ENCODE measurements at regions not wholly inside any gene's neighbourhood (a gene's known extent, or its start where the extent isn't known, plus 50 kb on each side); places are given as distances from the start of the nearest gene placed in this dataset.

DNA sequence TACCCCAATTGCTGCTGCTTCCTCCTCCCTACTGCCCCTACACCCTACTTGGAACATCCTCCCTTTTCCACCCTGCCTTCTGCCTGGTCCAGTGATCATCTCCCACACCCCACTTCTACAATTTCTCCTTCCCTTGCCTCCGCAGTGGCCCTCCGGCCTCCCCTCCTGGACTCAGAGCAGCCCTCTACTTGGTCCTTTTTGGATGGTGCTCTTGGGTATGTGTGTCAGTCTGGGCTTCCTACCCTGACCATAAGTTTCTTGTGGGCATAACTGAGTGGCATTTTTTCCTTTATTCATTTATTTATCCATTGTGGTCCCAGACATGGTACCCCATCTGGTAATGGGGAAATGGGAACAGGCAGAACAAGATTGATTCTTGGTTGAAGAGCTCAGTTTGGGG lies 111.4 kb upstream of the NAV2 start:
- Mint-ChIP-seq H3K4me1 (peaks cover 20% of the 10 kb centered on the region), H3K4me3 (no peak overlapping the region), H3K27me3 (ENCODE audit: low read depth) (no peaks in the 10 kb centered on the region), H3K9me3 (peaks cover 10% of the 10 kb centered on the region), H3K27ac (ENCODE audit: unreplicated experiment) (no peak overlapping the region), H3K36me3 (ENCODE audit: low read depth) (no peaks in the 10 kb centered on the region)
- TF ChIP-seq, protein P1, sequence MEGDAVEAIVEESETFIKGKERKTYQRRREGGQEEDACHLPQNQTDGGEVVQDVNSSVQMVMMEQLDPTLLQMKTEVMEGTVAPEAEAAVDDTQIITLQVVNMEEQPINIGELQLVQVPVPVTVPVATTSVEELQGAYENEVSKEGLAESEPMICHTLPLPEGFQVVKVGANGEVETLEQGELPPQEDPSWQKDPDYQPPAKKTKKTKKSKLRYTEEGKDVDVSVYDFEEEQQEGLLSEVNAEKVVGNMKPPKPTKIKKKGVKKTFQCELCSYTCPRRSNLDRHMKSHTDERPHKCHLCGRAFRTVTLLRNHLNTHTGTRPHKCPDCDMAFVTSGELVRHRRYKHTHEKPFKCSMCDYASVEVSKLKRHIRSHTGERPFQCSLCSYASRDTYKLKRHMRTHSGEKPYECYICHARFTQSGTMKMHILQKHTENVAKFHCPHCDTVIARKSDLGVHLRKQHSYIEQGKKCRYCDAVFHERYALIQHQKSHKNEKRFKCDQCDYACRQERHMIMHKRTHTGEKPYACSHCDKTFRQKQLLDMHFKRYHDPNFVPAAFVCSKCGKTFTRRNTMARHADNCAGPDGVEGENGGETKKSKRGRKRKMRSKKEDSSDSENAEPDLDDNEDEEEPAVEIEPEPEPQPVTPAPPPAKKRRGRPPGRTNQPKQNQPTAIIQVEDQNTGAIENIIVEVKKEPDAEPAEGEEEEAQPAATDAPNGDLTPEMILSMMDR (conservative IDR thresholded peaks at IDR 0.05), result no peak
- no peak for DNase-seq (ENCODE audit: low read depth, low spot score)

DNA sequence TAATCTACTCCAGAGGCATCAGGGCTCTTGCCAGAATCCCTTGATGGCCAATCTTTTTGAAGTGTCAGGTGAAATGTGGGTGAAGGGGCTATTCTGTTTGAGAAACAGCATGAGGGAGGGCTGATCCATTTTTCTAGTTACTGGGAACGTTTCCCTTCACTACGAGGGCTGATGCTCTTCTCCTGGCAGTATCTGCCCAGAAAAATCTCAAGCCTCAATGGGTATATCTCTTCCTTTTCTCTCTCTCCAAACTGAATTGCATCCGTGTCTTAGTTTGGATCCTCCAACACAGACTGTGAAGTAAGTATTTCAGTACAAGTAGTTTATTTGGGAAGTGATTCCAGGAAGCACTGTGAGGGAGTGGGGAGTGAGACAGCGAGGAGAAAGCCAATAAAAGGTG lies 113.0 kb upstream of the NAV2 start:
- Mint-ChIP-seq H3K9me3 (peaks cover 7% of the 10 kb centered on the region), H3K4me3 (no peak overlapping the region), H3K27me3 (ENCODE audit: low read depth) (no peaks in the 10 kb centered on the region), H3K4me1 (peaks cover 20% of the 10 kb centered on the region), H3K36me3 (ENCODE audit: low read depth) (no peaks in the 10 kb centered on the region), H3K27ac (ENCODE audit: unreplicated experiment) (no peak overlapping the region)
- TF ChIP-seq, protein P1 (conservative IDR thresholded peaks at IDR 0.05), result no peak
- DNase-seq (ENCODE audit: low read depth, low spot score), result no peak

DNA sequence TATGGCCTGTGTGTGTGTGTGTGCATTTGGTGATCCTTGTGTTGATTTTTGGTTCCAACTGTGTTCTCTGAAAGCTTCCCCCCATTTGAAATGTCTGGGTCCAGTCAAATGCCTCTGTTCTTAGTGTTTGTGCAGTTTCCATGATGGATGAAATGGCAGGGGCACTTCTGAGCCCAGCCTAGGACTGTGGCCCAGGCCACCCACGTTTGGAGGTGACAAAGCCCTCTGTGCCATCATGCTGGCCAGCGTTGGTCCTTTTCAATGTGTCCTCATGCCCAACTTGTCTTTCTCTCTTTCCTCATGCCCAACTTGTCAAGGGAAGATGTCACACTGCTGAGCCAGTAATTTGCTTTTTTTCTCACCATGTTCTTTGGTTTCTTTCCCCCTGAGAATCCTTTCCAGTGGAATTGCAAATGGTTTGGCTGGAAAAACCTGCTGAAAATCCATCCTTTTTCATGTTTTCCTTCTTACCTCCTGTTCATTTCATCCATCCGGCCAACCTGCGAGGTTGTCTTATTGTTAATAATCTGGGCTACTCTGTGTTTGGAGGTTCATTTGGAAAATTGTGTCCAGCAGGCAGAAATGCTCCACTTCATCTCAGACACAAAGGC lies 113.7 kb upstream of the NAV2 start:
- DNase-seq (ENCODE audit: low read depth, low spot score), result no peak
- no peak overlapping the region for H3K4me3 Mint-ChIP-seq
- H3K27me3 Mint-ChIP-seq (ENCODE audit: low read depth), result no peaks in the 10 kb centered on the region
- H3K36me3 Mint-ChIP-seq (ENCODE audit: low read depth), result no peaks in the 10 kb centered on the region
- no peak overlapping the region for H3K27ac Mint-ChIP-seq (ENCODE audit: unreplicated experiment)
- TF ChIP-seq, protein P1 (conservative IDR thresholded peaks at IDR 0.05), result no peak
- H3K4me1 Mint-ChIP-seq, result peaks cover 20% of the 10 kb centered on the region
- peaks cover 5% of the 10 kb centered on the region for H3K9me3 Mint-ChIP-seq

DNA sequence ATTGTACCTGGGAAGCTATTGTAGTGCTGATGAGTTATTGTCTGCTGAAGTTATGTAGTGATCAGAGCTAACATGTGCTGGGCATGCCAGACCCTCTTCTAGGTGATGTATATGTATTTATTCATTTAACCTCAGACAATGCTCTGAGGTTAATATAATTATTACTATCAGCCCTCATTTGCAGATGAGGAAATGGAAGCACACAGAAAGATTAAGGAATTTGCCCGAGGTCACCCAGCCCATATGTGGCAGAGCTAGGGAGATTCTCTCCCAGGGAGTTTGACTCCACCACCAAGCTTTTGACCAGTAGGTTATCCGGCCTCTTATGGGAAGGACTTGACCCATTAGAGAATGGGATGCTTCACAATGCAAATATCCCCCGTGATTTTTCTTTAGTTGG lies 114.2 kb upstream of the NAV2 start:
- H3K27me3 Mint-ChIP-seq (ENCODE audit: low read depth), result no peaks in the 10 kb centered on the region
- H3K4me3 Mint-ChIP-seq, result no peak overlapping the region
- no peaks in the 10 kb centered on the region for H3K36me3 Mint-ChIP-seq (ENCODE audit: low read depth)
- no peaks in the 10 kb centered on the region for H3K9me3 Mint-ChIP-seq
- no peak overlapping the region for H3K27ac Mint-ChIP-seq (ENCODE audit: unreplicated experiment)
- no peak for DNase-seq (ENCODE audit: low read depth, low spot score)
- TF ChIP-seq, protein P1 (conservative IDR thresholded peaks at IDR 0.05), result no peak
- H3K4me1 Mint-ChIP-seq, result peaks cover 20% of the 10 kb centered on the region

DNA sequence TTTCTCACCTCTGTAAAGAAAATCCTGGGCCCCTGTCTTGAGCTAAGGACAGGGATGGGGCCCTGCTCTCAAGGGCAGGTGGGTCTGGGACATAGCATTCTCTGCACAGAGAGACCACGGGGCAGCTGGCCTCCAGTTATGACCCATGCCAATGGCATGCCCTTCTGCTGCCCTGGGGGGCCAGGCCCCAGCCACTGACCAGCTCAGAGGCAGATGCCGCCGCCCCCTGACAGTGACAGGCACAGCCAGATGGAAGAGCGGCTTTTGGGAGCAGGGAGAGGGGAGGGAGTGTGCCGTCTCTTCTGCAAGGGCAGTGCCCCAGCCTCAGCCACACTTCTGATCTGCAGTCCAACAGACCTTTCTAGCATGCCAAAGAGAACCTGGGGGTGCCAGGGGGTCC lies 114.8 kb upstream of the NAV2 start:
- no peak for DNase-seq (ENCODE audit: low read depth, low spot score)
- no peak overlapping the region for H3K4me3 Mint-ChIP-seq
- no peaks in the 10 kb centered on the region for H3K27me3 Mint-ChIP-seq (ENCODE audit: low read depth)
- TF ChIP-seq, protein P1 (conservative IDR thresholded peaks at IDR 0.05), result no peak
- H3K36me3 Mint-ChIP-seq (ENCODE audit: low read depth), result no peaks in the 10 kb centered on the region
- no peak overlapping the region for H3K27ac Mint-ChIP-seq (ENCODE audit: unreplicated experiment)
- peaks cover 20% of the 10 kb centered on the region for H3K4me1 Mint-ChIP-seq
- H3K9me3 Mint-ChIP-seq, result no peaks in the 10 kb centered on the region
